ENCODE measurements at regions not wholly inside any gene's neighbourhood (a gene's known extent, or its start where the extent isn't known, plus 50 kb on each side); places are given as distances from the start of the nearest gene placed in this dataset.
A peak's percentile ranks its signal among the peaks of the same experiment; 100 is the strongest.

- Histone ChIP-seq H3K79me1 (ENCODE audit: insufficient read depth, low read depth, low read length, poor library complexity, severe bottlenecking) (no peaks in the 10 kb centered on the region), H3K4me1 (ENCODE audit: insufficient read depth, low read length) (no peaks in the 10 kb centered on the region), H3K27me3 (ENCODE audit: insufficient read depth, low read length) (no peaks in the 10 kb centered on the region), H2BK12ac (ENCODE audit: insufficient read length, low read depth, low read length) (no peak overlapping the region), H3K79me2 (ENCODE audit: insufficient read depth, low read length) (no peaks in the 10 kb centered on the region), H3K23ac (ENCODE audit: insufficient read length, low read depth, low read length) (no peak overlapping the region), H2AFZ (ENCODE audit: low read length) (no peak overlapping the region), H3K4ac (ENCODE audit: low read depth, low read length) (no peak overlapping the region), H3K9me3 (ENCODE audit: control insufficient read depth, low read depth, low read length) (no peaks in the 10 kb centered on the region), H2AK5ac (ENCODE audit: insufficient read length, low read length) (no peak overlapping the region), H2BK20ac (ENCODE audit: low read depth, low read length, poor library complexity, severe bottlenecking) (no peak overlapping the region), H3K14ac (ENCODE audit: insufficient read depth, low read length) (no peak overlapping the region), H4K91ac (ENCODE audit: insufficient read length, low read depth, low read length) (no peak overlapping the region), H4K5ac (ENCODE audit: insufficient read length, low read depth, low read length) (no peak overlapping the region), H3K18ac (ENCODE audit: insufficient read length, low read depth, low read length) (no peak overlapping the region), H4K20me1 (ENCODE audit: control insufficient read depth, insufficient read depth, insufficient read length) (no peaks in the 10 kb centered on the region), H3K4me2 (ENCODE audit: insufficient read depth, insufficient read length, low read length) (no peak overlapping the region), H2BK15ac (ENCODE audit: low read depth, low read length) (no peak overlapping the region), H2BK120ac (ENCODE audit: low read depth, low read length, poor library complexity, severe bottlenecking) (no peak overlapping the region), H3T11ph (ENCODE audit: low read length) (no peak overlapping the region), H3K23me2 (ENCODE audit: insufficient read length, low read depth, low read length, poor library complexity, severe bottlenecking) (no peaks in the 10 kb centered on the region), H2BK5ac (ENCODE audit: insufficient read length, low read length) (no peak overlapping the region), H4K8ac (replicated peaks; ENCODE audit: insufficient read length, low read depth, low read length) (no peak overlapping the region), H3K9ac (ENCODE audit: extremely low read depth, insufficient read length, low read length) (no peak overlapping the region), H3K27ac (ENCODE audit: insufficient read length, low read depth, low read length) (no peak overlapping the region), H3K56ac (ENCODE audit: insufficient read length, low read depth, low read length) (no peak overlapping the region)
- Mint-ChIP-seq H3K4me3 (no peak overlapping the region), H3K9me3 (no peaks in the 10 kb centered on the region; a peak in 1 of 5 replicates), H3K27me3 (ENCODE audit: low read depth) (peaks cover 1% of the 10 kb centered on the region; the same call in 1 of the 2 replicates), H3K4me1 (peaks cover 7 to 11% of the 10 kb centered on the region in 2 experiments), H3K27ac (peak overlapping the region in 2 of 3 experiments; percentile 9; a peak in 1 of 7 replicates), H3K36me3 (ENCODE audit: insufficient read depth in 1 of 3, low read depth in 3 of 3) (no peaks in the 10 kb centered on the region; a peak in 1 of 7 replicates)
- DNase-seq, result peak; percentile 6
- TF ChIP-seq, protein P1, sequence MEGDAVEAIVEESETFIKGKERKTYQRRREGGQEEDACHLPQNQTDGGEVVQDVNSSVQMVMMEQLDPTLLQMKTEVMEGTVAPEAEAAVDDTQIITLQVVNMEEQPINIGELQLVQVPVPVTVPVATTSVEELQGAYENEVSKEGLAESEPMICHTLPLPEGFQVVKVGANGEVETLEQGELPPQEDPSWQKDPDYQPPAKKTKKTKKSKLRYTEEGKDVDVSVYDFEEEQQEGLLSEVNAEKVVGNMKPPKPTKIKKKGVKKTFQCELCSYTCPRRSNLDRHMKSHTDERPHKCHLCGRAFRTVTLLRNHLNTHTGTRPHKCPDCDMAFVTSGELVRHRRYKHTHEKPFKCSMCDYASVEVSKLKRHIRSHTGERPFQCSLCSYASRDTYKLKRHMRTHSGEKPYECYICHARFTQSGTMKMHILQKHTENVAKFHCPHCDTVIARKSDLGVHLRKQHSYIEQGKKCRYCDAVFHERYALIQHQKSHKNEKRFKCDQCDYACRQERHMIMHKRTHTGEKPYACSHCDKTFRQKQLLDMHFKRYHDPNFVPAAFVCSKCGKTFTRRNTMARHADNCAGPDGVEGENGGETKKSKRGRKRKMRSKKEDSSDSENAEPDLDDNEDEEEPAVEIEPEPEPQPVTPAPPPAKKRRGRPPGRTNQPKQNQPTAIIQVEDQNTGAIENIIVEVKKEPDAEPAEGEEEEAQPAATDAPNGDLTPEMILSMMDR (conservative IDR thresholded peaks at IDR 0.05), result no peak
- no CpG with 5 or more reads among the region's 6 CpGs for whole genome bisulfite sequencing (ENCODE audit: extremely low coverage, insufficient read length, low lambda C conversion rate)
Observed at GRCh38 chr6:44679438-44680201, 292.1 kb downstream of the CDC5L start.

All from H9 (cell line).